Caco-2 (cell line): ENCODE measurements at regions not wholly inside any gene's neighbourhood (a gene's known extent, or its start where the extent isn't known, plus 50 kb on each side); places are given as distances from the start of the nearest gene placed in this dataset.

Experiments used
- BruUV-seq: library from RNA; stranded (reverse); fragments of 400-500 nt; replicated peaks from 2 replicates; lab custom pipeline; 2021; lab: Mats Ljungman, UMichigan
- CTCF ChIA-PET: fragments of 300-600 bp; sonication (Branson Sonifier 250); formaldehyde crosslinking; loops from one replicate; lab custom pipeline; 2022; ENCODE audit warnings: antibody characterized with exemption; lab: Charles Lee
- POLR2A ChIA-PET: fragments of 300-600 bp; sonication (Branson Sonifier 250); formaldehyde crosslinking; loops from one replicate; lab custom pipeline; 2022; ENCODE audit warnings: antibody characterized with exemption; lab: Charles Lee
- DNase-seq, 2 experiments: peaks; one replicate each; pipeline versions ENCODE4 v3.0.0 to v3.0.0-alpha.2; 2020 to 2022
- H3K27me3 ChIP-seq: replicated peaks from 2 replicates; pipeline ENCODE4 v1.6.0; 2011; ENCODE audit warnings: low read length; ENCODE audit not compliant: control insufficient read depth, insufficient read depth
- H3K36me3 ChIP-seq: 2 replicates; pipeline ENCODE4 v1.5.1; 2011; ENCODE audit warnings: low read length; ENCODE audit not compliant: control insufficient read depth, insufficient read depth
- H3K4me1 ChIP-seq: fragments of 250-450 bp; sonication (Bioruptor Pico); 2 replicates; pipeline ENCODE4 v1.5.1; 2020; ENCODE audit warnings: mild to moderate bottlenecking
- H3K4me3 ChIP-seq: 2 replicates; pipeline ENCODE4 v1.5.1; 2011; ENCODE audit warnings: low read depth, mild to moderate bottlenecking, control low read depth, low read length
- H3K9me3 ChIP-seq: fragments of 250-450 bp; sonication (Bioruptor Pico); 2 replicates; pipeline ENCODE4 v1.5.1; 2020; ENCODE audit warnings: mild to moderate bottlenecking, moderate library complexity
- H3K27ac Mint-ChIP-seq: one replicate; pipeline ENCODE4 v1.8.0; 2022; ENCODE audit warnings: mixed read lengths; ENCODE audit not compliant: unreplicated experiment
- H3K27me3 Mint-ChIP-seq: one replicate; pipeline ENCODE4 v1.8.0; 2022; ENCODE audit warnings: mixed read lengths; ENCODE audit not compliant: insufficient read depth, unreplicated experiment
- H3K36me3 Mint-ChIP-seq: one replicate; pipeline ENCODE4 v1.8.0; 2022; ENCODE audit warnings: mild to moderate bottlenecking, mixed read lengths; ENCODE audit not compliant: insufficient read depth, unreplicated experiment
- H3K4me1 Mint-ChIP-seq: one replicate; pipeline ENCODE4 v1.8.0; 2022; ENCODE audit warnings: low read depth, mixed read lengths; ENCODE audit not compliant: unreplicated experiment
- H3K4me3 Mint-ChIP-seq: one replicate; pipeline ENCODE4 v1.8.0; 2022; ENCODE audit warnings: mild to moderate bottlenecking, moderate library complexity, mixed read lengths; ENCODE audit not compliant: unreplicated experiment
- H3K9me3 Mint-ChIP-seq: one replicate; pipeline ENCODE4 v1.8.0; 2022; ENCODE audit warnings: mixed read lengths; ENCODE audit not compliant: unreplicated experiment
- CTCF ChIP-seq, 2 experiments: fragments of 200-600 bp in 1 of 2; IDR thresholded peaks; 1 replicate in 1 of 2; 2 replicates in 1 of 2; pipeline versions ENCODE4 v1.5.1 to v1.8.0; 2011 to 2022; ENCODE audit warnings: antibody characterized with exemption in 1 of 2, control low read depth in 1 of 2, inconsistent platforms in 1 of 2, low read depth in 1 of 2, low read length in 1 of 2, mild to moderate bottlenecking in 1 of 2, moderate library complexity in 1 of 2; ENCODE audit not compliant: insufficient read depth in 1 of 2, severe bottlenecking in 1 of 2, unreplicated experiment in 1 of 2
- intact Hi-C: fragments of 100-400 bp; cut with micrococcal nuclease; formaldehyde crosslinking; loops from one replicate; pipeline ENCODE4 v1.10.0; 2022; ENCODE audit not compliant: unreplicated experiment

GRCh38 chrX:26606971-26607370 is 391.0 kb downstream of the MAGEB5 start:
- Histone ChIP-seq H3K9me3 (no peaks in the 10 kb centered on the region), H3K4me3 (no peak overlapping the region), H3K27me3 (no peaks in the 10 kb centered on the region), H3K36me3 (no peaks in the 10 kb centered on the region), H3K4me1 (no peaks in the 10 kb centered on the region)
- no peaks in the 10 kb centered on the region for H3K4me1 Mint-ChIP-seq
- no peaks in the 10 kb centered on the region for H3K27me3 Mint-ChIP-seq
- ChIA-PET CTCF (no interaction called here), POLR2A (no interaction called here)
- TF ChIP-seq CTCF (IDR thresholded peaks at IDR 0.05; ENCODE audit: insufficient read depth in 1 of 2, low read depth in 1 of 2, low read length in 1 of 2, severe bottlenecking in 1 of 2, unreplicated experiment in 1 of 2): no peak
- no peaks in the 10 kb centered on the region for H3K36me3 Mint-ChIP-seq
- H3K27ac Mint-ChIP-seq: no peak overlapping the region
- H3K4me3 Mint-ChIP-seq: no peak overlapping the region
- BruUV-seq: no TSS peak
- H3K9me3 Mint-ChIP-seq: no peaks in the 10 kb centered on the region
- intact Hi-C loops: no loop called here
- no peak for DNase-seq

GRCh38 chrX:26597981-26598380 is 382.0 kb downstream of the MAGEB5 start:
- Histone ChIP-seq H3K9me3 (no peaks in the 10 kb centered on the region), H3K4me3 (no peak overlapping the region), H3K4me1 (no peaks in the 10 kb centered on the region), H3K36me3 (no peaks in the 10 kb centered on the region), H3K27me3 (no peaks in the 10 kb centered on the region)
- CTCF ChIA-PET: no interaction called here
- no peak for TF ChIP-seq CTCF (IDR thresholded peaks at IDR 0.05; ENCODE audit: insufficient read depth in 1 of 2, low read depth in 1 of 2, low read length in 1 of 2, severe bottlenecking in 1 of 2, unreplicated experiment in 1 of 2)
- intact Hi-C loops: no loop called here
- no peak overlapping the region for H3K27ac Mint-ChIP-seq
- DNase-seq: no peak
- H3K4me3 Mint-ChIP-seq: no peak overlapping the region
- POLR2A ChIA-PET: no interaction called here
- no TSS peak for BruUV-seq
- no peaks in the 10 kb centered on the region for H3K27me3 Mint-ChIP-seq
- H3K36me3 Mint-ChIP-seq: no peaks in the 10 kb centered on the region
- no peaks in the 10 kb centered on the region for H3K9me3 Mint-ChIP-seq
- H3K4me1 Mint-ChIP-seq: no peaks in the 10 kb centered on the region

GRCh38 chrX:26590849-26591248 is 374.9 kb downstream of the MAGEB5 start:
- H3K4me1 Mint-ChIP-seq: no peaks in the 10 kb centered on the region
- BruUV-seq: no TSS peak
- no peak for TF ChIP-seq CTCF (IDR thresholded peaks at IDR 0.05; ENCODE audit: insufficient read depth in 1 of 2, low read depth in 1 of 2, low read length in 1 of 2, severe bottlenecking in 1 of 2, unreplicated experiment in 1 of 2)
- no peak overlapping the region for H3K27ac Mint-ChIP-seq
- CTCF ChIA-PET: no interaction called here
- H3K36me3 Mint-ChIP-seq: no peaks in the 10 kb centered on the region
- Histone ChIP-seq H3K4me3 (no peak overlapping the region), H3K27me3 (no peaks in the 10 kb centered on the region), H3K36me3 (no peaks in the 10 kb centered on the region), H3K9me3 (no peaks in the 10 kb centered on the region), H3K4me1 (no peaks in the 10 kb centered on the region)
- H3K9me3 Mint-ChIP-seq: no peaks in the 10 kb centered on the region
- DNase-seq: no peak
- H3K27me3 Mint-ChIP-seq: no peaks in the 10 kb centered on the region
- H3K4me3 Mint-ChIP-seq: no peak overlapping the region
- intact Hi-C loops: no loop called here
- POLR2A ChIA-PET: no interaction called here
